HG03432 (cell line): ENCODE measurements at regions not wholly inside any gene's neighbourhood (a gene's known extent, or its start where the extent isn't known, plus 50 kb on each side); places are given as distances from the start of the nearest gene placed in this dataset.
"Not testable (repeated sequence)": the region's sequence is repeated elsewhere in the genome, so short reads cannot be mapped to it uniquely, and the experiment has no call there.

ENCODE experiments used
- ATAC-seq: cut with Tn5 transposase; IDR thresholded peaks from one replicate; pipeline ENCODE4 v1.9.1; 2021; ENCODE audit warnings: mild to moderate bottlenecking, moderate library complexity; ENCODE audit not compliant: unreplicated experiment

GRCh38 chr6:14881398-14881797, 364.5 kb upstream of the JARID2 start:
- no peak for ATAC-seq

GRCh38 chr6:14882394-14883026, 363.4 kb upstream of the JARID2 start:
- no peak for ATAC-seq

GRCh38 chr6:14883921-14884320, 361.9 kb upstream of the JARID2 start:
- no peak for ATAC-seq

- ATAC-seq: no peak
Observed at GRCh38 chr6:14885498-14885897, 360.4 kb upstream of the JARID2 start.

GRCh38 chr6:14887181-14887580, 358.7 kb upstream of the JARID2 start:
- ATAC-seq: no peak

- ATAC-seq: no peak
Observed at GRCh38 chr6:14887986-14888574, 357.8 kb upstream of the JARID2 start.

- ATAC-seq: no peak
Observed at GRCh38 chr6:14888575-14889000, 357.3 kb upstream of the JARID2 start.

GRCh38 chr6:14889188-14889587, 356.7 kb upstream of the JARID2 start:
- no peak for ATAC-seq

GRCh38 chr6:14889611-14890593, 356.0 kb upstream of the JARID2 start:
- no peak for ATAC-seq

- not testable (repeated sequence) for ATAC-seq
Observed at GRCh38 chr6:14891820-14892375, 354.0 kb upstream of the JARID2 start.

GRCh38 chr6:14894105-14894504, 351.8 kb upstream of the JARID2 start:
- no peak for ATAC-seq

- ATAC-seq: no peak
Observed at GRCh38 chr6:14896475-14896874, 349.4 kb upstream of the JARID2 start.

GRCh38 chr6:14897831-14898230, 348.0 kb upstream of the JARID2 start:
- ATAC-seq: no peak

- ATAC-seq: not testable (repeated sequence)
Observed at GRCh38 chr6:14899441-14899840, 346.4 kb upstream of the JARID2 start.

- no peak for ATAC-seq
Observed at GRCh38 chr6:14900919-14901318, 344.9 kb upstream of the JARID2 start.

- no peak for ATAC-seq
Observed at GRCh38 chr6:14903176-14904038, 342.5 kb upstream of the JARID2 start.

- no peak for ATAC-seq
Observed at GRCh38 chr6:14905201-14905600, 340.7 kb upstream of the JARID2 start.

- no peak for ATAC-seq
Observed at GRCh38 chr6:14906621-14907020, 339.2 kb upstream of the JARID2 start.

GRCh38 chr6:14910692-14911547, 334.9 kb upstream of the JARID2 start:
- ATAC-seq: peak; percentile 93
